IMR-90 (cell line): ENCODE measurements at regions not wholly inside any gene's neighbourhood (a gene's known extent, or its start where the extent isn't known, plus 50 kb on each side); places are given as distances from the start of the nearest gene placed in this dataset.

ENCODE experiments used
- ATAC-seq: fragments of 200-7000 bp; cut with Tn5 transposase; 2 replicates; pipeline ENCODE4 v1.9.1; 2020; ENCODE audit warnings: low read depth, mild to moderate bottlenecking, moderate library complexity
- BruUV-seq: library from RNA; stranded (reverse); fragments of 400-500 nt; replicated peaks from 2 replicates; lab custom pipeline; 2021; lab: Mats Ljungman, UMichigan
- CTCF ChIA-PET: fragments of 300-600 bp; formaldehyde crosslinking; extraction: SDS; loops from one replicate; lab custom pipeline; 2021; ENCODE audit warnings: antibody characterized with exemption; lab: Yijun Ruan, JAX
- POLR2A ChIA-PET: fragments of 300-600 bp; sonication (Branson Sonifier 250); formaldehyde crosslinking; loops from one replicate; lab custom pipeline; 2022; ENCODE audit warnings: antibody characterized with exemption; ENCODE audit not compliant: unreplicated experiment; lab: Charles Lee
- DNase-seq: peaks from one replicate; pipeline ENCODE4 v3.0.0; 2013
- H2AFZ ChIP-seq: replicated peaks from 2 replicates; pipeline ENCODE3; 2013; ENCODE audit warnings: low read length, mild to moderate bottlenecking; ENCODE audit not compliant: poor library complexity
- H2AK5ac ChIP-seq: 2 replicates; pipeline ENCODE4 v1.6.1; 2013; ENCODE audit warnings: low read depth, low read length, inconsistent platforms
- H2AK9ac ChIP-seq: replicated peaks from 2 replicates; pipeline ENCODE3; 2013; ENCODE audit warnings: mild to moderate bottlenecking, low read depth, low read length, moderate library complexity; ENCODE audit not compliant: poor library complexity
- H2BK120ac ChIP-seq: 2 replicates; pipeline ENCODE4 v1.6.1; 2013; ENCODE audit warnings: low read depth, low read length, inconsistent platforms
- H2BK15ac ChIP-seq: 3 replicates; pipeline ENCODE4 v1.6.1; 2013; ENCODE audit warnings: low read depth, low read length, inconsistent platforms
- H2BK20ac ChIP-seq: 2 replicates; pipeline ENCODE4 v1.6.1; 2013; ENCODE audit warnings: low read depth, mild to moderate bottlenecking, inconsistent platforms, low read length, moderate library complexity
- H2BK5ac ChIP-seq: 2 replicates; pipeline ENCODE4 v1.6.1; 2013; ENCODE audit warnings: mild to moderate bottlenecking, low read depth, low read length, inconsistent platforms; ENCODE audit not compliant: poor library complexity, severe bottlenecking
- H3K14ac ChIP-seq: replicated peaks from 2 replicates; pipeline ENCODE4 v1.6.1; 2013; ENCODE audit warnings: low read depth, low read length, inconsistent platforms
- H3K18ac ChIP-seq: 2 replicates; pipeline ENCODE4 v1.6.1; 2013; ENCODE audit warnings: low read depth, low read length, control low read depth
- H3K23ac ChIP-seq: 2 replicates; pipeline ENCODE4 v1.6.1; 2013; ENCODE audit warnings: low read depth, low read length, inconsistent platforms
- H3K27ac ChIP-seq: 2 replicates; pipeline ENCODE4 v1.5.1; 2013; ENCODE audit warnings: mild to moderate bottlenecking, control low read depth, low read length; ENCODE audit not compliant: insufficient read depth
- H3K27me3 ChIP-seq: 2 replicates; pipeline ENCODE4 v1.6.1; 2013; ENCODE audit warnings: low read length; ENCODE audit not compliant: control insufficient read depth, insufficient read depth
- H3K36me3 ChIP-seq: 2 replicates; pipeline ENCODE4 v1.6.1; 2013; ENCODE audit warnings: low read length, mixed read lengths; ENCODE audit not compliant: control insufficient read depth, insufficient read depth
- H3K4ac ChIP-seq: 2 replicates; pipeline ENCODE4 v1.6.1; 2013; ENCODE audit warnings: low read depth, low read length, inconsistent platforms
- H3K4me1 ChIP-seq: 2 replicates; pipeline ENCODE4 v1.6.1; 2013; ENCODE audit warnings: low read length, mixed read lengths; ENCODE audit not compliant: control insufficient read depth, insufficient read depth
- H3K4me2 ChIP-seq: 2 replicates; pipeline ENCODE4 v1.6.1; 2013; ENCODE audit warnings: low read depth, mild to moderate bottlenecking, control low read depth, low read length, moderate library complexity
- H3K4me3 ChIP-seq: 2 replicates; pipeline ENCODE4 v1.5.1; 2013; ENCODE audit warnings: low read depth, mild to moderate bottlenecking, control low read depth, low read length, moderate library complexity; ENCODE audit not compliant: insufficient read depth
- H3K56ac ChIP-seq: 2 replicates; pipeline ENCODE4 v1.6.1; 2013; ENCODE audit warnings: low read length, inconsistent platforms; ENCODE audit not compliant: insufficient read depth; ENCODE audit errors: extremely low read depth
- H3K79me1 ChIP-seq, 2 experiments: 2 replicates each; pipeline ENCODE4 v1.6.1; 2013; ENCODE audit warnings: low read length in 2 of 2, inconsistent platforms in 1 of 2, low read depth in 1 of 2
- H3K9ac ChIP-seq: 2 replicates; pipeline ENCODE4 v1.6.1; 2013; ENCODE audit warnings: low read depth, low read length, control low read depth
- H3K9me1 ChIP-seq: 2 replicates; pipeline ENCODE4 v1.6.1; 2013; ENCODE audit warnings: low read length, inconsistent platforms; ENCODE audit not compliant: insufficient read depth
- H3K9me3 ChIP-seq: 2 replicates; pipeline ENCODE4 v1.6.1; 2013; ENCODE audit warnings: low read length; ENCODE audit not compliant: control insufficient read depth, insufficient read depth
- H4K20me1 ChIP-seq: 2 replicates; pipeline ENCODE4 v1.6.1; 2013; ENCODE audit warnings: low read length, inconsistent platforms; ENCODE audit not compliant: insufficient read depth
- H4K5ac ChIP-seq: 2 replicates; pipeline ENCODE4 v1.6.1; 2013; ENCODE audit warnings: mild to moderate bottlenecking, low read depth, low read length, control low read depth
- H4K8ac ChIP-seq, 2 experiments: 2 replicates each; pipeline ENCODE4 v1.6.1; 2013; ENCODE audit warnings: low read depth in 2 of 2, low read length in 2 of 2, control low read depth in 1 of 2, inconsistent platforms in 1 of 2
- H4K91ac ChIP-seq: 2 replicates; pipeline ENCODE4 v1.6.1; 2013; ENCODE audit warnings: low read depth, low read length, inconsistent platforms; ENCODE audit not compliant: insufficient read depth
- BHLHE40 ChIP-seq: fragments of 150-350 bp; IDR thresholded peaks from 2 replicates; pipeline ENCODE4 v1.6.1; 2016; ENCODE audit warnings: mild to moderate bottlenecking, low read depth, low read length
- CEBPB ChIP-seq: IDR thresholded peaks from 2 replicates; pipeline ENCODE4 v1.6.1; 2012; ENCODE audit warnings: low read depth, low read length, improper control_type of control experiment
- CHD1 ChIP-seq: IDR thresholded peaks from 2 replicates; pipeline ENCODE4 v1.6.1; 2012; ENCODE audit warnings: low read depth, low read length, improper control_type of control experiment
- CTCF ChIP-seq: conservative IDR thresholded peaks from 2 replicates; pipeline ENCODE4 v1.5.1; 2012; ENCODE audit warnings: mild to moderate bottlenecking, low read depth, low read length, improper control_type of control experiment
- FOS ChIP-seq: fragments of 150-350 bp; IDR thresholded peaks from 2 replicates; pipeline ENCODE4 v1.6.1; 2016; ENCODE audit warnings: low read depth, low read length
- MAFK ChIP-seq: IDR thresholded peaks from 2 replicates; pipeline ENCODE4 v1.6.1; 2012; ENCODE audit warnings: low read depth, low read length, improper control_type of control experiment
- MAZ ChIP-seq: IDR thresholded peaks from 2 replicates; pipeline ENCODE4 v1.6.1; 2012; ENCODE audit warnings: low read depth, mild to moderate bottlenecking, low read length, improper control_type of control experiment, moderate library complexity, borderline replicate concordance
- MXI1 ChIP-seq: IDR thresholded peaks from 2 replicates; pipeline ENCODE4 v1.6.1; 2012; ENCODE audit warnings: low read depth, mild to moderate bottlenecking, low read length, moderate library complexity, borderline replicate concordance
- NFE2L2 ChIP-seq: fragments of 150-350 bp; IDR thresholded peaks from 2 replicates; pipeline ENCODE4 v1.6.1; 2016; ENCODE audit warnings: low read depth, mild to moderate bottlenecking, low read length
- POLR2A ChIP-seq: IDR thresholded peaks from 2 replicates; pipeline ENCODE4 v1.6.1; 2012; ENCODE audit warnings: mild to moderate bottlenecking, low read depth, low read length
- RCOR1 ChIP-seq: IDR thresholded peaks from 2 replicates; pipeline ENCODE4 v1.6.1; 2012; ENCODE audit warnings: mild to moderate bottlenecking, low read length, improper control_type of control experiment; ENCODE audit not compliant: insufficient replicate concordance
- RFX5 ChIP-seq: IDR thresholded peaks from 2 replicates; pipeline ENCODE4 v1.8.0; 2012; ENCODE audit warnings: low read depth, mild to moderate bottlenecking, low read length, moderate library complexity
- SMC3 ChIP-seq: fragments of 150-350 bp; IDR thresholded peaks from 2 replicates; pipeline ENCODE4 v1.6.1; 2016; ENCODE audit warnings: low read depth, mild to moderate bottlenecking, antibody characterized with exemption, low read length, moderate library complexity
- USF2 ChIP-seq: fragments of 150-350 bp; IDR thresholded peaks from 2 replicates; pipeline ENCODE4 v1.6.1; 2017; ENCODE audit warnings: mild to moderate bottlenecking, antibody characterized with exemption, low read length, low read depth
- whole genome bisulfite sequencing, 2 experiments: methylation state at CpG; one replicate each; pipeline versions ENCODE4 v1.1.5 to v1.1.7; 2013; ENCODE audit warnings: missing lambda C conversion rate in 2 of 2; ENCODE audit not compliant: insufficient read length in 1 of 2; ENCODE audit errors: extremely low coverage in 2 of 2; 5-methylcytosine and 5-hydroxymethylcytosine counted together
- dilution Hi-C: fragments of 300-500 bp; cut with HindIII; formaldehyde crosslinking; loops from one replicate; pipeline ENCODE4 v1.14.3; 2018; ENCODE audit warnings: low sequenced_read_pairs; ENCODE audit not compliant: unreplicated experiment
- in situ Hi-C: fragments of 300-500 bp; cut with MboI; formaldehyde crosslinking; loops from 3 replicates; pipeline ENCODE4 v1.14.3; 2019; ENCODE audit warnings: low sequenced_read_pairs, inconsistent platforms, mixed read lengths
- intact Hi-C: fragments of 100-400 bp; cut with micrococcal nuclease; formaldehyde crosslinking; loops from 2 replicates; pipeline ENCODE4 v1.10.0; 2022
- TF ChIP-seq, protein P1 (sequence below): fragments of 150-350 bp; IDR thresholded peaks from 2 replicates; pipeline ENCODE4 v1.6.1; 2016; ENCODE audit warnings: low read depth, mild to moderate bottlenecking, low read length, moderate library complexity, borderline replicate concordance

DNA sequence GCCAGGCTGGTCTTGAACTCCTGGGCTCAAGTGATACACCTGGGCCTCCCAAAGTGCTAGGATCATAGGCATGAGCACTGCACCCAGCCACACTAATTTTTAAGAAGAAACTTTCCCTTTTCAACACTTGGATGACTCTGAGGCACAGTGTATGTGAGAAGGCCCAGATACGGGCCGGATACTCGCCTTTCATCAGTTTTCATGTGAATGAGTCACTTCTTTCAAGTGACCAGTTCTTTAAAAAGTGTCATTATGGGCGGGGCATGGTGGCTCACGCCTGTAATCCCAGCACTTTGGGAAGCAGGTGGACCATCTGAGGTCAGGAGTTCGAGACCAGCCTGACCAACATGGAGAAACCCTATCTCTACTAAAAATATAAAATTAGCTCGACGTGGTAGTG is 120.8 kb downstream of the CTTN start:
- ATAC-seq (no peak), DNase-seq (no peak)
- H4K20me1 ChIP-seq = peaks cover 11% of the 10 kb centered on the region
- no peak overlapping the region for H3K23ac ChIP-seq
- H3K14ac ChIP-seq = no peak overlapping the region
- TF ChIP-seq USF2 (no peak), FOS (no peak), MXI1 (no peak), MAFK (no peak), SMC3 (no peak), NFE2L2 (no peak), CTCF (no peak), CEBPB (no peak), POLR2A (no peak), BHLHE40 (no peak), CHD1 (no peak), RCOR1 (no peak), RFX5 (no peak), MAZ (no peak)
- TF ChIP-seq, protein P1, sequence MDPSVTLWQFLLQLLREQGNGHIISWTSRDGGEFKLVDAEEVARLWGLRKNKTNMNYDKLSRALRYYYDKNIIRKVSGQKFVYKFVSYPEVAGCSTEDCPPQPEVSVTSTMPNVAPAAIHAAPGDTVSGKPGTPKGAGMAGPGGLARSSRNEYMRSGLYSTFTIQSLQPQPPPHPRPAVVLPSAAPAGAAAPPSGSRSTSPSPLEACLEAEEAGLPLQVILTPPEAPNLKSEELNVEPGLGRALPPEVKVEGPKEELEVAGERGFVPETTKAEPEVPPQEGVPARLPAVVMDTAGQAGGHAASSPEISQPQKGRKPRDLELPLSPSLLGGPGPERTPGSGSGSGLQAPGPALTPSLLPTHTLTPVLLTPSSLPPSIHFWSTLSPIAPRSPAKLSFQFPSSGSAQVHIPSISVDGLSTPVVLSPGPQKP = no peak
- H3K4ac ChIP-seq = no peak overlapping the region
- H2BK5ac ChIP-seq = no peak overlapping the region
- H2AK5ac ChIP-seq = no peak overlapping the region
- dilution Hi-C loops (no loop called here), in situ Hi-C loops (no loop called here), intact Hi-C loops (no loop called here)
- H3K18ac ChIP-seq = no peak overlapping the region
- no peak overlapping the region for H3K56ac ChIP-seq
- H2AK9ac ChIP-seq = no peak overlapping the region
- ChIA-PET CTCF (no interaction called here), POLR2A (no interaction called here)
- H3K4me2 ChIP-seq = no peak overlapping the region
- no peak overlapping the region for H3K4me3 ChIP-seq
- H2BK20ac ChIP-seq = no peak overlapping the region
- H4K8ac ChIP-seq = no peak overlapping the region
- H3K27me3 ChIP-seq = peaks cover 17% of the 10 kb centered on the region
- H3K36me3 ChIP-seq = no peaks in the 10 kb centered on the region
- no peaks in the 10 kb centered on the region for H3K9me3 ChIP-seq
- no TSS peak for BruUV-seq
- H4K91ac ChIP-seq = no peak overlapping the region
- no peak overlapping the region for H3K9ac ChIP-seq
- H2BK15ac ChIP-seq = no peak overlapping the region
- H3K79me1 ChIP-seq = no peaks in the 10 kb centered on the region
- no peaks in the 10 kb centered on the region for H3K9me1 ChIP-seq
- H3K4me1 ChIP-seq = no peaks in the 10 kb centered on the region; the same call in 1 of the 2 replicates
- no peak overlapping the region for H3K27ac ChIP-seq
- no peak overlapping the region for H2BK120ac ChIP-seq
- WGBS, 2 experiments = no CpG with 5 or more reads among the region's 8 CpGs
- no peak overlapping the region for H4K5ac ChIP-seq
- H2AFZ ChIP-seq = no peak overlapping the region
